CD14-positive monocyte (primary cell): ENCODE measurements at regions not wholly inside any gene's neighbourhood (a gene's known extent, or its start where the extent isn't known, plus 50 kb on each side); places are given as distances from the start of the nearest gene placed in this dataset.

ENCODE experiments used
- DNase-seq, 3 donors: peaks; one replicate each; pipeline ENCODE4 v3.0.0-alpha.2; 2011 to 2022
- H2AFZ ChIP-seq: 2 replicates; pipeline ENCODE4 v1.6.0; 2012; ENCODE audit warnings: mild to moderate bottlenecking, low read depth, low read length, inconsistent platforms; ENCODE audit not compliant: insufficient read depth, poor library complexity, severe bottlenecking
- H3K27ac ChIP-seq, 2 donors: 1 replicate in 1 of 2; 2 replicates in 1 of 2; pipeline ENCODE4 v1.5.1; 2012 to 2013; ENCODE audit warnings: low read length in 2 of 2, control low read depth in 1 of 2, inconsistent platforms in 1 of 2, low read depth in 1 of 2, mild to moderate bottlenecking in 1 of 2
- H3K27me3 ChIP-seq, 2 donors: one replicate each; pipeline versions ENCODE4 v1.6.0 to v1.6.1; 2011 to 2013; ENCODE audit warnings: low read length in 2 of 2; ENCODE audit not compliant: control insufficient read depth in 2 of 2, insufficient read depth in 2 of 2
- H3K36me3 ChIP-seq, 2 donors: replicated peaks in 1 of 2; 1 replicate in 1 of 2; 2 replicates in 1 of 2; pipeline versions ENCODE4 v1.5.1 to v1.6.1; 2012 to 2013; ENCODE audit warnings: low read length in 2 of 2, control low read depth in 1 of 2, inconsistent platforms in 1 of 2, mild to moderate bottlenecking in 1 of 2; ENCODE audit not compliant: insufficient read depth in 2 of 2, control insufficient read depth in 1 of 2
- H3K4me1 ChIP-seq, 2 donors: 1 replicate in 1 of 2; 2 replicates in 1 of 2; pipeline versions ENCODE4 v1.5.1 to v1.6.1; 2012 to 2013; ENCODE audit warnings: low read length in 2 of 2, control low read depth in 1 of 2, inconsistent platforms in 1 of 2, mild to moderate bottlenecking in 1 of 2, moderate library complexity in 1 of 2; ENCODE audit not compliant: insufficient read depth in 2 of 2, control insufficient read depth in 1 of 2
- H3K4me2 ChIP-seq: replicated peaks from 2 replicates; pipeline ENCODE3; 2012; ENCODE audit warnings: low read length, moderate library complexity, mild to moderate bottlenecking; ENCODE audit not compliant: poor library complexity, severe bottlenecking; ENCODE audit errors: extremely low read depth
- H3K4me3 ChIP-seq, 3 experiments: fragments of 200-600 bp in 1 of 3; sonication (generic) in 1 of 3; replicated peaks in 1 of 3; 1 replicate in 2 of 3; 2 replicates in 1 of 3; pipeline ENCODE4 v1.5.1; 2011 to 2013; ENCODE audit warnings: low read length in 3 of 3, mild to moderate bottlenecking in 3 of 3, control low read depth in 2 of 3, low read depth in 2 of 3, inconsistent platforms in 1 of 3, moderate library complexity in 1 of 3
- H3K79me2 ChIP-seq: 2 replicates; pipeline ENCODE4 v1.6.0; 2012; ENCODE audit warnings: mild to moderate bottlenecking, control low read depth, inconsistent platforms, low read length, moderate library complexity; ENCODE audit not compliant: insufficient read depth
- H3K9ac ChIP-seq: 2 replicates; pipeline ENCODE4 v1.6.0; 2017; ENCODE audit warnings: low read length, mild to moderate bottlenecking; ENCODE audit not compliant: insufficient read depth, poor library complexity, severe bottlenecking
- H3K9me3 ChIP-seq, 2 donors: replicated peaks in 1 of 2; 1 replicate in 1 of 2; 2 replicates in 1 of 2; pipeline versions ENCODE4 v1.5.1 to v1.6.1; 2012 to 2013; ENCODE audit warnings: low read length in 2 of 2, control low read depth in 1 of 2; ENCODE audit not compliant: control insufficient read depth in 1 of 2, insufficient read depth in 1 of 2
- H4K20me1 ChIP-seq: 2 replicates; pipeline ENCODE4 v1.6.0; 2012; ENCODE audit warnings: mild to moderate bottlenecking, low read length, control low read depth, moderate library complexity; ENCODE audit not compliant: insufficient read depth
- H3K27ac Mint-ChIP-seq, 7 donors: one replicate each; pipeline ENCODE4 v1.8.0; 2020; ENCODE audit warnings: mild to moderate bottlenecking in 7 of 7, mixed read lengths in 7 of 7, moderate library complexity in 6 of 7, inconsistent platforms in 2 of 7
- H3K27me3 Mint-ChIP-seq, 3 donors: one replicate each; pipeline ENCODE4 v1.8.0; 2021 to 2022; ENCODE audit warnings: low read depth in 3 of 3, mild to moderate bottlenecking in 3 of 3, mixed read lengths in 3 of 3, moderate library complexity in 3 of 3, inconsistent platforms in 1 of 3
- H3K36me3 Mint-ChIP-seq, 2 donors: one replicate each; pipeline ENCODE4 v1.8.0; 2020; ENCODE audit warnings: mixed read lengths in 2 of 2, inconsistent platforms in 1 of 2, mild to moderate bottlenecking in 1 of 2
- H3K4me1 Mint-ChIP-seq: one replicate; pipeline ENCODE4 v1.8.0; 2020; ENCODE audit warnings: mild to moderate bottlenecking, mixed read lengths
- H3K4me3 Mint-ChIP-seq, 2 donors: one replicate each; pipeline ENCODE4 v1.8.0; 2020; ENCODE audit warnings: mild to moderate bottlenecking in 2 of 2, mixed read lengths in 2 of 2, moderate library complexity in 1 of 2
- H3K9me3 Mint-ChIP-seq, 7 donors: one replicate each; pipeline ENCODE4 v1.8.0; 2020 to 2022; ENCODE audit warnings: mixed read lengths in 7 of 7, mild to moderate bottlenecking in 6 of 7, moderate library complexity in 6 of 7, inconsistent platforms in 2 of 7
- CTCF ChIP-seq: fragments of 200-600 bp; IDR thresholded peaks from one replicate; pipeline ENCODE4 v1.8.0; 2022; ENCODE audit warnings: antibody characterized with exemption, mild to moderate bottlenecking
- WGBS: methylation state at CpG from one replicate; pipeline ENCODE4 v1.1.5; 2013; ENCODE audit warnings: missing lambda C conversion rate; ENCODE audit not compliant: insufficient coverage; 5-methylcytosine and 5-hydroxymethylcytosine counted together
- intact Hi-C, 2 donors: fragments of 100-400 bp; cut with micrococcal nuclease; formaldehyde crosslinking; loops; one replicate each; pipeline versions ENCODE4 v1.15.0 to v1.15.1; 2023

- no peaks in the 10 kb centered on the region for H4K20me1 ChIP-seq
- no peaks in the 10 kb centered on the region for H3K9me3 ChIP-seq
- no peak overlapping the region for H3K4me3 Mint-ChIP-seq
- no peaks in the 10 kb centered on the region for H3K79me2 ChIP-seq
- H3K27ac Mint-ChIP-seq = no peak overlapping the region
- no peak for TF ChIP-seq CTCF
- H3K36me3 ChIP-seq = no peaks in the 10 kb centered on the region
- DNase-seq = no peak
- H3K36me3 Mint-ChIP-seq = no peaks in the 10 kb centered on the region
- H3K4me3 ChIP-seq = no peak overlapping the region
- H3K9me3 Mint-ChIP-seq = peaks cover 0 to 6% (median 3%) of the 10 kb centered on the region in 7 donors
- no peak overlapping the region for H2AFZ ChIP-seq
- no peaks in the 10 kb centered on the region for H3K27me3 ChIP-seq
- H3K9ac ChIP-seq = no peak overlapping the region
- intact Hi-C loops = no loop called here
- no peak overlapping the region for H3K4me2 ChIP-seq
- WGBS = 100% methylated on average over 1 of the region's 3 CpGs
- H3K4me1 Mint-ChIP-seq = no peaks in the 10 kb centered on the region
- H3K4me1 ChIP-seq = no peaks in the 10 kb centered on the region
- H3K27me3 Mint-ChIP-seq = no peaks in the 10 kb centered on the region
- no peak overlapping the region for H3K27ac ChIP-seq
Measured at GRCh38 chr10:64368298-64368697, 847.1 kb downstream of the REEP3 start.

- Histone ChIP-seq H3K27ac (no peak overlapping the region), H4K20me1 (no peaks in the 10 kb centered on the region), H3K79me2 (no peaks in the 10 kb centered on the region), H3K36me3 (no peaks in the 10 kb centered on the region), H3K9ac (no peak overlapping the region), H3K9me3 (no peaks in the 10 kb centered on the region), H3K4me2 (no peak overlapping the region), H3K4me3 (no peak overlapping the region), H3K4me1 (no peaks in the 10 kb centered on the region), H3K27me3 (no peaks in the 10 kb centered on the region), H2AFZ (no peak overlapping the region)
- H3K9me3 Mint-ChIP-seq = peaks cover 0 to 3% (median 0%) of the 10 kb centered on the region in 7 donors
- H3K27me3 Mint-ChIP-seq = peaks cover 0 to 1% (median 0%) of the 10 kb centered on the region in 3 donors
- no peak overlapping the region for H3K4me3 Mint-ChIP-seq
- no peaks in the 10 kb centered on the region for H3K4me1 Mint-ChIP-seq
- no CpG with 5 or more reads among the region's 1 CpG for WGBS
- no peaks in the 10 kb centered on the region for H3K36me3 Mint-ChIP-seq
- intact Hi-C loops = no loop called here
- H3K27ac Mint-ChIP-seq = no peak overlapping the region
- DNase-seq = no peak
- TF ChIP-seq CTCF = no peak
Measured at GRCh38 chr10:64369885-64370773, 848.9 kb downstream of the REEP3 start.
